Neural progenitor cell (in vitro differentiated cells): ENCODE measurements at regions not wholly inside any gene's neighbourhood (a gene's known extent, or its start where the extent isn't known, plus 50 kb on each side); places are given as distances from the start of the nearest gene placed in this dataset.

ENCODE experiments used
- EZH2 ChIP-seq: fragments of 200-600 bp; sonication (generic); IDR thresholded peaks from 2 replicates; pipeline ENCODE4 v1.6.1; 2017; ENCODE audit warnings: antibody characterized with exemption, mild to moderate bottlenecking, moderate library complexity
- EZH2phosphoT487 ChIP-seq: fragments of 200-600 bp; sonication (generic); IDR thresholded peaks from 2 replicates; pipeline ENCODE4 v1.6.1; 2017; ENCODE audit warnings: antibody characterized with exemption
- TF ChIP-seq, protein P1 (sequence below): fragments of 200-600 bp; sonication (generic); IDR thresholded peaks from 2 replicates; pipeline ENCODE4 v1.5.1; 2017; ENCODE audit warnings: antibody characterized with exemption, mild to moderate bottlenecking

DNA sequence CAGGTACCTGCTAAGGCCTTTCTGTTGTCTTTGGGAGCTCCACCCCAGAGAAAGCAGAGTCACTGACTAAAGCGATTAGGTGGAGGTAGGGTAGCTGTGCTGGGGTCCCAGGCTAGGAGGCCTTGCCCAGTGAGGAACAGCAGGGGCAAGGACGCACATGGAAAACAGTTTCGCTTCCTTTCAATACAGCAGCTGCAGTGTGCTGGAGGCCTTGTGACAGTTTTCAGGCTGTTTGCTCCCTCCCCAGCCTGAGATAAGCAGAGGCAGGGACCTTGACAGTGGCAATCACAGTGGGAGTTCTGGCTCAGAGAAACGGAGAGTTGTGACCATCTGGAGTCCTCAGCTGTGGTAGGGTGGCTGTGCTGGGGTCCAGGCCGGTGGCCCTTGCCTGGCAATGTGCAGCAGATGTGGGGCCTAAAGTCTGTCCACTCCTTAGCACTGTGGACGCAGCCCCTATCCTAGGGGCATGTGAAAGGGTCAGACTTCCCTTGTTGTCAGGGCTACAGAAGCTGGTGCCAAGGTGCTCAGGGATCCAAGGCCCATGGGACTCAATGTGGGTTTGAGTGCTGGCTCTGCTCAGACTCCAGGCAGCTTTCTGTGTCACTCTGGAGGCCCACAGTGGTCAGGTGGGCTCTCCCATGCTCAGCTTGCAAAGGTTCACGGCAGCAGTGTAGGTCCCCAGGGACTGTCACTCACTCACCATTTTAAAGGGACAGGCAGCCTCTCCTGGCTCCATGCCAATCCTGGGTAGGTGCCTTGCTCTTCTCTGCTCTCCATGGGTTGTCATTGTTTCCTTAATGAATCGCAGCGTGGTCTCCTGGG lies 534.9 kb upstream of the FMR1 start:
- TF ChIP-seq EZH2phosphoT487 (no peak), EZH2 (no peak)
- TF ChIP-seq, protein P1, sequence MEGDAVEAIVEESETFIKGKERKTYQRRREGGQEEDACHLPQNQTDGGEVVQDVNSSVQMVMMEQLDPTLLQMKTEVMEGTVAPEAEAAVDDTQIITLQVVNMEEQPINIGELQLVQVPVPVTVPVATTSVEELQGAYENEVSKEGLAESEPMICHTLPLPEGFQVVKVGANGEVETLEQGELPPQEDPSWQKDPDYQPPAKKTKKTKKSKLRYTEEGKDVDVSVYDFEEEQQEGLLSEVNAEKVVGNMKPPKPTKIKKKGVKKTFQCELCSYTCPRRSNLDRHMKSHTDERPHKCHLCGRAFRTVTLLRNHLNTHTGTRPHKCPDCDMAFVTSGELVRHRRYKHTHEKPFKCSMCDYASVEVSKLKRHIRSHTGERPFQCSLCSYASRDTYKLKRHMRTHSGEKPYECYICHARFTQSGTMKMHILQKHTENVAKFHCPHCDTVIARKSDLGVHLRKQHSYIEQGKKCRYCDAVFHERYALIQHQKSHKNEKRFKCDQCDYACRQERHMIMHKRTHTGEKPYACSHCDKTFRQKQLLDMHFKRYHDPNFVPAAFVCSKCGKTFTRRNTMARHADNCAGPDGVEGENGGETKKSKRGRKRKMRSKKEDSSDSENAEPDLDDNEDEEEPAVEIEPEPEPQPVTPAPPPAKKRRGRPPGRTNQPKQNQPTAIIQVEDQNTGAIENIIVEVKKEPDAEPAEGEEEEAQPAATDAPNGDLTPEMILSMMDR: no peak
